WTC11 (cell line): ENCODE measurements at regions not wholly inside any gene's neighbourhood (a gene's known extent, or its start where the extent isn't known, plus 50 kb on each side); places are given as distances from the start of the nearest gene placed in this dataset.

Experiments
- MAX ChIP-seq: sonication (generic); formaldehyde crosslinking; IDR thresholded peaks from 2 replicates; pipeline ENCODE4 v1.8.0; 2022; ENCODE audit warnings: mild to moderate bottlenecking, missing genetic modification reagents
- ZNF281 ChIP-seq: sonication (generic); formaldehyde crosslinking; IDR thresholded peaks from 2 replicates; pipeline ENCODE4 v1.8.0; 2023; ENCODE audit warnings: mild to moderate bottlenecking, missing genetic modification reagents

GRCh38 chr4:20487446-20487845, 212.8 kb upstream of the PACRGL start:
- no peak for TF ChIP-seq MAX (CRISPR knock-in tag)
- no peak for TF ChIP-seq ZNF281
